IMR-90 (cell line): ENCODE measurements at regions not wholly inside any gene's neighbourhood (a gene's known extent, or its start where the extent isn't known, plus 50 kb on each side); places are given as distances from the start of the nearest gene placed in this dataset.

ENCODE experiments used
- CTCF ChIP-seq: conservative IDR thresholded peaks from 2 replicates; pipeline ENCODE4 v1.5.1; 2012; ENCODE audit warnings: mild to moderate bottlenecking, low read depth, low read length, improper control_type of control experiment
- POLR2A ChIP-seq: IDR thresholded peaks from 2 replicates; pipeline ENCODE4 v1.6.1; 2012; ENCODE audit warnings: mild to moderate bottlenecking, low read depth, low read length
- RFX5 ChIP-seq: IDR thresholded peaks from 2 replicates; pipeline ENCODE4 v1.8.0; 2012; ENCODE audit warnings: low read depth, mild to moderate bottlenecking, low read length, moderate library complexity

DNA sequence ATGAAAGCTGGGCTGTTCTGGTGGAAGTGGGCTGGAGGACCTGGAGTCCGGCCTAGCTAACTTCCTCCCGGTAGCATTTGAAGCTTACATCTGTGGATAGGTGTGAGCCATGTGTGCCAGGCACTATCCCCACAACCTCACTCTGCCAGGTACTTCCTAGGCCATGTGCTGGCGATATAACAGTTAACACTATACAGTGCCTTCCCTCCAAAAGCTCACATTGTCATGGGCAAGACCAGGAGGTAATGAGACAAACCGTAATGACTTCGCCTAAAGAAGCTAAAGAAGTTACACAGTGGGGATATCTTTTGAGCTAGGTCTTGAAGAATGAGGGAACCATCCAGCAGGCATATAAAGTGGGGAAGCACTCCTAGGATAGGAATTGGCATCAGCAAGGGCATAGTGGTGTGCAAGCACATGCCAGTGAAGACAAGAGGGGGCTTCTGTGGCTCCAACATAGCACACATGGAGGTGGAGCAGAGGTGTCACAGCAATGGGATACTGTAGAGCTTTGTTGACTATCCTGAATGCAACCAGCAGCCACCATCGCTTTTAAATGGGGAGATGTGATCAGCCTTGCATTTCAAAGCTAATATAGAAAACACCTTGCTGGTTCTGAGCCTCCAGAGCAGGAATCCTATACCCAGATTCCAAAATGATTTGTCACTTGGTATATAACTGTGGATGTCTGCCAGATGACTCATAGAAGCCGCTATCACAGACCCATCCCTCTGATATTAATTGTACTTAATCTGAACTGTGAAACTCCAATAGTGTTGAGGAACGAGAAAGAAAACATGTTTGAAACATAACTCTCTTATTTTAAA is 466.3 kb downstream of the LMO4 start:
- TF ChIP-seq POLR2A (no peak), CTCF (no peak), RFX5 (no peak)
